ENCODE measurements at regions not wholly inside any gene's neighbourhood (a gene's known extent, or its start where the extent isn't known, plus 50 kb on each side); places are given as distances from the start of the nearest gene placed in this dataset.

GRCh38 chr21:27761623-27762022 is 794.7 kb upstream of the ADAMTS5 start:
- TF ChIP-seq, protein P1, sequence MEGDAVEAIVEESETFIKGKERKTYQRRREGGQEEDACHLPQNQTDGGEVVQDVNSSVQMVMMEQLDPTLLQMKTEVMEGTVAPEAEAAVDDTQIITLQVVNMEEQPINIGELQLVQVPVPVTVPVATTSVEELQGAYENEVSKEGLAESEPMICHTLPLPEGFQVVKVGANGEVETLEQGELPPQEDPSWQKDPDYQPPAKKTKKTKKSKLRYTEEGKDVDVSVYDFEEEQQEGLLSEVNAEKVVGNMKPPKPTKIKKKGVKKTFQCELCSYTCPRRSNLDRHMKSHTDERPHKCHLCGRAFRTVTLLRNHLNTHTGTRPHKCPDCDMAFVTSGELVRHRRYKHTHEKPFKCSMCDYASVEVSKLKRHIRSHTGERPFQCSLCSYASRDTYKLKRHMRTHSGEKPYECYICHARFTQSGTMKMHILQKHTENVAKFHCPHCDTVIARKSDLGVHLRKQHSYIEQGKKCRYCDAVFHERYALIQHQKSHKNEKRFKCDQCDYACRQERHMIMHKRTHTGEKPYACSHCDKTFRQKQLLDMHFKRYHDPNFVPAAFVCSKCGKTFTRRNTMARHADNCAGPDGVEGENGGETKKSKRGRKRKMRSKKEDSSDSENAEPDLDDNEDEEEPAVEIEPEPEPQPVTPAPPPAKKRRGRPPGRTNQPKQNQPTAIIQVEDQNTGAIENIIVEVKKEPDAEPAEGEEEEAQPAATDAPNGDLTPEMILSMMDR (IDR thresholded peaks at IDR 0.05), result no peak
- TF ChIP-seq EP300 (IDR thresholded peaks at IDR 0.05) (no peak), POLR2A (IDR thresholded peaks at IDR 0.05) (no peak), POLR2AphosphoS5 (IDR thresholded peaks at IDR 0.05) (no peak)

All from suprapubic skin (tissue), 4 donors.